ENCODE measurements at regions not wholly inside any gene's neighbourhood (a gene's known extent, or its start where the extent isn't known, plus 50 kb on each side); places are given as distances from the start of the nearest gene placed in this dataset.
A peak's percentile ranks its signal among the peaks of the same experiment; 100 is the strongest.

DNA sequence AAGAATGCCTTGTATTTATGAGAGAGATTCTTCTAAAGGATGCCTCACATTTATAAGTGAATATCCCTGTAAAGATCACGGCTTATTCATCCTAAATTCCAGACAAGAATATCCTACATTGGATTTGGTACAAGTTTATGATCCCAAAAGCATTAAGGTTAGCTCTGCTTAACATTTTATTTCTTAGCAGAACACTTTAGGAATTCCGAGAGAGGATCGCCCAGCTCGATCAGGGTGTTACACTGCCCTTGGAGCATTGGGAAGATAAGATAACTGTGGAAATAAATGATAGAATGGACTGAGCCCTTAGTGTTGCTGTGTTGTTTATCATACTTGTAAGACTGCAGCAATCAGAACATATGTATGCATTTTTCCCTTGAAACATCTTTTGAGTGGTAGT is 223.0 kb upstream of the CDIN1 start:
- Histone ChIP-seq H3K4me3 (ENCODE audit: low read depth, low read length) (no peak overlapping the region), H3K27me3 (replicated peaks) (no peaks in the 10 kb centered on the region), H3K36me3 (replicated peaks) (no peaks in the 10 kb centered on the region), H3K27ac (peak overlapping the region; percentile 74)
- no peak for DNase-seq
- TF ChIP-seq, protein P1, sequence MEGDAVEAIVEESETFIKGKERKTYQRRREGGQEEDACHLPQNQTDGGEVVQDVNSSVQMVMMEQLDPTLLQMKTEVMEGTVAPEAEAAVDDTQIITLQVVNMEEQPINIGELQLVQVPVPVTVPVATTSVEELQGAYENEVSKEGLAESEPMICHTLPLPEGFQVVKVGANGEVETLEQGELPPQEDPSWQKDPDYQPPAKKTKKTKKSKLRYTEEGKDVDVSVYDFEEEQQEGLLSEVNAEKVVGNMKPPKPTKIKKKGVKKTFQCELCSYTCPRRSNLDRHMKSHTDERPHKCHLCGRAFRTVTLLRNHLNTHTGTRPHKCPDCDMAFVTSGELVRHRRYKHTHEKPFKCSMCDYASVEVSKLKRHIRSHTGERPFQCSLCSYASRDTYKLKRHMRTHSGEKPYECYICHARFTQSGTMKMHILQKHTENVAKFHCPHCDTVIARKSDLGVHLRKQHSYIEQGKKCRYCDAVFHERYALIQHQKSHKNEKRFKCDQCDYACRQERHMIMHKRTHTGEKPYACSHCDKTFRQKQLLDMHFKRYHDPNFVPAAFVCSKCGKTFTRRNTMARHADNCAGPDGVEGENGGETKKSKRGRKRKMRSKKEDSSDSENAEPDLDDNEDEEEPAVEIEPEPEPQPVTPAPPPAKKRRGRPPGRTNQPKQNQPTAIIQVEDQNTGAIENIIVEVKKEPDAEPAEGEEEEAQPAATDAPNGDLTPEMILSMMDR (IDR thresholded peaks at IDR 0.05; ENCODE audit: low read depth, low read length, missing control alignments), result no peak
- in situ Hi-C loops (cut with HindIII; ENCODE audit: low pct_ligation_motif_present, low sequenced_read_pairs), result no loop called here

DNA sequence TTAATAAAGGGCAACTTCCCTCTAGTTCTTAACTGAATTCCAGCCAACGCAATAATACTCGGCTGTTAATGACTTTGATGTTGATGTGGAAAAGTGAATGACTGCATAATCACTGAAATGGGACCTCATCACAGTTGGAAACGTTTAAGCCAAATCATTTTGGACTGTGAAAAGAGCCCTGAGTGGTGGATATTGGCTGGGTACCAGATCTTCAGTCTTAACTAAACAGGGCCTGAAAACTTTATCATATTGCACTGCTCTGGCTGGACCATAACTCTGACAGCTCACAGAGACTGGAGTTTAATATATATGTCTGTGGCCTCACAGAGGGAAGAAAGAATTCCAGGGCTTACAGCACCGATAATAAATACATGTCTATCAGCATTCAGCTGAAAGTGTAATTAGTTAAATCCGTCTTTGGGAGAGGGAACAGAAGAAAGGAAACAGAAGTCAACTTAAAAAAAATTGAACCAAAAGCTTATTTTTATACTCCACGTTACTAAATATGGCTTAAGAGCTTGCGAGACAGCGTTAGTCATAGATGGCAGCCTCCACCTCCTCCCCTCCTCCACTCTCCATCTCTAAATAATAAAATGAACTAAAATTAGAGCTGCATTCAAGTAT is 222.3 kb upstream of the CDIN1 start:
- peak; percentile 64 for DNase-seq
- TF ChIP-seq, protein P1 (IDR thresholded peaks at IDR 0.05; ENCODE audit: low read depth, low read length, missing control alignments), result no peak
- no peak overlapping the region for H3K4me3 ChIP-seq (ENCODE audit: low read depth, low read length)
- no peaks in the 10 kb centered on the region for H3K27me3 ChIP-seq (replicated peaks)
- peak overlapping the region; percentile 74 for H3K27ac ChIP-seq
- no peaks in the 10 kb centered on the region for H3K36me3 ChIP-seq (replicated peaks)
- in situ Hi-C loops (cut with HindIII; ENCODE audit: low pct_ligation_motif_present, low sequenced_read_pairs), result no loop called here

DNA sequence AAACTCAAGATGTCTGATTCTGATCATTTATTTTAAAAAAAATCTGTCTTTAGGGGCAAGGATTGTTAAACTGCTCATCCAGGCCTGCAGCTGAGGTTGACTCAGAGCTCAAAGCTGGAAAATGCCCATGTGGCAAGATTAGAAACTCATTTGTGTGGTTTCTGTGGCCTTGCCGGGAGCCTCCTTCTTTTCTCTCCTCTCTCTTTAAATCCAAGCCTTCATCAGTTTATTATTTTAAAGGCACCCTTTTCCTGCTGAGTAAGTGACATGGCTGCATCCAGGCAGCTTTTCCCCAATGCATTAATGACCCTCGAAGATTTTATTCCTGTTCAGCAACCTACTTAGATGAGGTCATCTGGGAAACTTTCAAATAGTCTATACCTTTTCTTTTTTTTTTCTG is 221.3 kb upstream of the CDIN1 start:
- in situ Hi-C loops (cut with HindIII; ENCODE audit: low pct_ligation_motif_present, low sequenced_read_pairs), result no loop called here
- TF ChIP-seq, protein P1 (IDR thresholded peaks at IDR 0.05; ENCODE audit: low read depth, low read length, missing control alignments), result no peak
- peak overlapping the region; percentile 74 for H3K27ac ChIP-seq
- H3K27me3 ChIP-seq (replicated peaks), result no peaks in the 10 kb centered on the region
- H3K36me3 ChIP-seq (replicated peaks), result no peaks in the 10 kb centered on the region
- H3K4me3 ChIP-seq (ENCODE audit: low read depth, low read length), result no peak overlapping the region
- DNase-seq, result peak; percentile 79

DNA sequence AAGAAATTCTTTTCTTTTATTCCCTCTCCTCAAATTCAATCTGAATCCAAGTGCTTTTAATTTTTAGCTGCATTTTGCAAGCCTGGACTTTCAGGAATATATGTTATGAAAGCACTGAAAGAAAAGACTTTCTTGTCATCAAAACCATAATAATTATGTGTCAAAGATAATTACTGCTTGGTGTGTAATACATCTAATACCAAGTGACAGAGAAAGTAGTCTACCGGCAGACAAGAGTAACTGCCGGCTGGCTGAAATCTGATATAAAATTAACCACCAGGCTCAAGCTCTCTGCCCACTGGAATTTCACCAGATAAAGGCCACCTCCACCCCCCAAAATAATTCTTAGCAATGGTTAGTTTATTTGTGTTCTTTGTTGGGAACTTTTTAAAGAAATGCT is 220.9 kb upstream of the CDIN1 start:
- Histone ChIP-seq H3K4me3 (ENCODE audit: low read depth, low read length) (no peak overlapping the region), H3K27me3 (replicated peaks) (no peaks in the 10 kb centered on the region), H3K36me3 (replicated peaks) (no peaks in the 10 kb centered on the region), H3K27ac (peak overlapping the region; percentile 74)
- TF ChIP-seq, protein P1 (IDR thresholded peaks at IDR 0.05; ENCODE audit: low read depth, low read length, missing control alignments), result no peak
- peak; percentile 35 for DNase-seq
- in situ Hi-C loops (cut with HindIII; ENCODE audit: low pct_ligation_motif_present, low sequenced_read_pairs), result no loop called here

DNA sequence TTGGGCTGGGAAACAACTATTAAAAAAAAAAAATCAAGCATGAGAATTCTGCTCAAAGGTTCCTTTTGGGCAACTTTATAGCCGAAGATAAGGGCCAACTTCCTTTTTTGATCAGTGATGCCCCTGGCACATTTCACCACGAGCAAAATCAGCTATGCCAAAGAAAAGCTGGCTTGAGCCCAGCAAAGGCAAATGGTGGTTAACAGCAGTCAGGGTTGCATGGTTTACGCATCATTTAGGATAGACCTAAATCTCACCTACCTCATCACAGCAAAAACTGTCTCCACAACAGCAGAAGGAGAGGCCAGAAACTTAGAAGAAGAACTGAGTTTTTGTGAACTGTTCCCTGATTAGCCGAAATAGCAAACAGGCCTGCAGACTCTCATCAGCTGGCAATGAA is 220.1 kb upstream of the CDIN1 start:
- in situ Hi-C loops (cut with HindIII; ENCODE audit: low pct_ligation_motif_present, low sequenced_read_pairs), result no loop called here
- Histone ChIP-seq H3K27ac (no peak overlapping the region), H3K36me3 (replicated peaks) (no peaks in the 10 kb centered on the region), H3K4me3 (ENCODE audit: low read depth, low read length) (no peak overlapping the region), H3K27me3 (replicated peaks) (no peaks in the 10 kb centered on the region)
- TF ChIP-seq, protein P1 (IDR thresholded peaks at IDR 0.05; ENCODE audit: low read depth, low read length, missing control alignments), result no peak
- no peak for DNase-seq

DNA sequence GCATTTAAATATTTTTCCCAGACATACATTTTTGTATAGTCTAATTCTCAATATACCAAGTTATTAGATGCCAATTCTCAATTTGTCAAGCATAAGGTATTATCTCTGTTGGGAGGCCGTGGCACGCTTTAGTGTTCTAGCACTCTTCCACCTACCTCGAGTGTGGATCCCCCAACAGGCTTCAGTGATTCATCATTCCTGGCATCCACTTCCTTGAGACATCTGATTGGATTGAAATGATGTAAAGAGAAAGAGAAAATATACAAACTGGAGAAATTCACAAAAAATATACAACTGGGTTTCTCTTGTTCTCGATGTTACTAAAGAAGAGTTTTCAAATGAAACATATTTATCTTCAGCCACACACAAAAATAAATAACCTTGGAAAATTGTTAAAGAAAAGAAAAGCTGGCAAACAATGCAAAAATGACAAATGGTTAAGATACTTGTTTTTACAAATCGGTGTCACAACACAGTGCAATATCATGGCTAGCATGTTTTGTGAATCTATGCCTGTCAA is 218.0 kb upstream of the CDIN1 start:
- peak overlapping the region; percentile 17 for H3K27ac ChIP-seq

More for the DNA sequence above, 218.0 kb upstream of the CDIN1 start:
- DNase-seq, result peak; percentile 76
- in situ Hi-C loops (cut with HindIII; ENCODE audit: low pct_ligation_motif_present, low sequenced_read_pairs), result no loop called here
- Histone ChIP-seq H3K27me3 (replicated peaks) (no peaks in the 10 kb centered on the region), H3K4me3 (ENCODE audit: low read depth, low read length) (no peak overlapping the region), H3K36me3 (replicated peaks) (no peaks in the 10 kb centered on the region)
- TF ChIP-seq, protein P1 (IDR thresholded peaks at IDR 0.05; ENCODE audit: low read depth, low read length, missing control alignments), result no peak

Data from brain microvascular endothelial cell (primary cell).